ENCODE measurements at regions not wholly inside any gene's neighbourhood (a gene's known extent, or its start where the extent isn't known, plus 50 kb on each side); places are given as distances from the start of the nearest gene placed in this dataset.

DNA sequence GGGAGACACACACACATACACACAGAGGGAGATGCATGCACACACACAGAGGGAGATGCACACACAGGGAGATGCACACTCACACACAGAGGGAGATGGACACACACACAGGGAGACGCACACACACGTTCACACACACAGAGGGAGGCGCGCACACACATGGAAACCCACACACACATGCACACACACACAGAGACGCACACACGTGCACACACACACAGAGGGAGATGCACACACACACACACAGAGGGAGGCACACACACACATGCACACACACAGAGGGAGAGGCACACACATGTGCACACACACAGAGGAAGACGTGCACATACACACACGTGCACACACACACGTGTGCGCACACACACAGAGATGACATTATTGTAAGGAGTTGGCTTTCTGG lies 79.1 kb downstream of the HMX1 start:
- no peak for TF ChIP-seq CTCF (IDR thresholded peaks at IDR 0.05)
- no peak for TF ChIP-seq POLR2A (IDR thresholded peaks at IDR 0.05)

All from breast epithelium (tissue), 3 donors.